AG04450 (cell line): ENCODE measurements at regions not wholly inside any gene's neighbourhood (a gene's known extent, or its start where the extent isn't known, plus 50 kb on each side); places are given as distances from the start of the nearest gene placed in this dataset.

Experiments used
- CTCF ChIA-PET: fragments of 300-600, 350-600 bp; formaldehyde crosslinking; extraction: SDS; loops from one replicate; lab custom pipeline; 2022; ENCODE audit warnings: antibody characterized with exemption, inconsistent platforms; lab: Charles Lee
- POLR2A ChIA-PET: fragments of 350-600 bp; formaldehyde crosslinking; extraction: SDS; loops from one replicate; lab custom pipeline; 2021; ENCODE audit warnings: antibody characterized with exemption, inconsistent platforms; lab: Yijun Ruan, JAX
- DNase-seq: peaks from one replicate; pipeline ENCODE4 v3.0.0-alpha.2; 2011; ENCODE audit warnings: low read depth, low spot score
- H3K27ac ChIP-seq: one replicate; pipeline ENCODE4 v1.5.1; 2012; ENCODE audit warnings: low read depth, low read length, control low read depth
- H3K27me3 ChIP-seq: one replicate; pipeline ENCODE4 v1.6.0; 2012; ENCODE audit warnings: low read length; ENCODE audit not compliant: control insufficient read depth, insufficient read depth
- H3K4me3 ChIP-seq: 2 replicates; pipeline ENCODE4 v1.5.1; 2011; ENCODE audit warnings: mild to moderate bottlenecking, low read depth, low read length, control low read depth
- H3K9me3 ChIP-seq: 2 replicates; pipeline ENCODE4 v1.5.1; 2012; ENCODE audit warnings: low read length; ENCODE audit not compliant: control insufficient read depth, insufficient read depth
- CTCF ChIP-seq: IDR thresholded peaks from 2 replicates; pipeline ENCODE4 v1.5.1; 2011; ENCODE audit warnings: low read depth, low read length, control low read depth, inconsistent platforms

GRCh38 chr6:56401477-56402070, 154.2 kb upstream of the COL21A1 start:
- ChIA-PET POLR2A (no interaction called here), CTCF (interaction anchor here (1.0 to 1.2 kb wide), 3 partner anchors 17 to 193 kb away, joined by 3 read pairs; no protein-coding TSS in a partner anchor)
- Histone ChIP-seq H3K27me3 (no peaks in the 10 kb centered on the region), H3K4me3 (no peak overlapping the region), H3K27ac (no peak overlapping the region), H3K9me3 (no peaks in the 10 kb centered on the region)
- TF ChIP-seq CTCF: no peak
- DNase-seq: no peak

- DNase-seq: no peak
- no peaks in the 10 kb centered on the region for H3K9me3 ChIP-seq
- H3K4me3 ChIP-seq: no peak overlapping the region
- TF ChIP-seq CTCF: no peak
- no peak overlapping the region for H3K27ac ChIP-seq
- H3K27me3 ChIP-seq: no peaks in the 10 kb centered on the region
- ChIA-PET CTCF (no interaction called here), POLR2A (no interaction called here)
Measured at GRCh38 chr6:56400273-56400672, 152.9 kb upstream of the COL21A1 start.

GRCh38 chr6:56399672-56400263, 152.4 kb upstream of the COL21A1 start:
- H3K9me3 ChIP-seq: no peaks in the 10 kb centered on the region
- no peak for DNase-seq
- no peaks in the 10 kb centered on the region for H3K27me3 ChIP-seq
- no peak overlapping the region for H3K4me3 ChIP-seq
- no peak for TF ChIP-seq CTCF
- no peak overlapping the region for H3K27ac ChIP-seq
- POLR2A ChIA-PET: no interaction called here
- CTCF ChIA-PET: no interaction called here

GRCh38 chr6:56399250-56399671, 151.9 kb upstream of the COL21A1 start:
- CTCF ChIA-PET: no interaction called here
- POLR2A ChIA-PET: no interaction called here

More at GRCh38 chr6:56399250-56399671, 151.9 kb upstream of the COL21A1 start:
- no peak for TF ChIP-seq CTCF
- Histone ChIP-seq H3K27me3 (no peaks in the 10 kb centered on the region), H3K4me3 (no peak overlapping the region), H3K27ac (no peak overlapping the region), H3K9me3 (no peaks in the 10 kb centered on the region)
- DNase-seq: no peak
